Stimulated activated CD4-positive, alpha-beta T cell treated with anti-CD3 and anti-CD28 coated beads, Interleukin-1b, Interleukin-23, amount 100 ng/mL, for 24 hours (primary cell): ENCODE measurements at regions not wholly inside any gene's neighbourhood (a gene's known extent, or its start where the extent isn't known, plus 50 kb on each side); places are given as distances from the start of the nearest gene placed in this dataset.
"Not testable (repeated sequence)": the region's sequence is repeated elsewhere in the genome, so short reads cannot be mapped to it uniquely, and the experiment has no call there.

Source experiments
- DNase-seq, 4 experiments: peaks; one replicate each; pipeline ENCODE4 v3.0.0-alpha.2; 2020; ENCODE audit warnings: low read depth in 4 of 4, low spot score in 1 of 4

GRCh38 chr1:222074317-222074716, 332.4 kb upstream of the DUSP10 start:
- DNase-seq = no peak

- DNase-seq = no peak
Observed at GRCh38 chr1:222073307-222073995, 331.6 kb upstream of the DUSP10 start.

GRCh38 chr1:222071387-222071786, 329.5 kb upstream of the DUSP10 start:
- no peak for DNase-seq

GRCh38 chr1:222068937-222069336, 327.0 kb upstream of the DUSP10 start:
- no peak for DNase-seq

- no peak for DNase-seq
Observed at GRCh38 chr1:222068101-222068500, 326.2 kb upstream of the DUSP10 start.

- no peak for DNase-seq
Observed at GRCh38 chr1:222066539-222066938, 324.6 kb upstream of the DUSP10 start.

- DNase-seq = no peak
Observed at GRCh38 chr1:222065234-222065633, 323.3 kb upstream of the DUSP10 start.

GRCh38 chr1:222064388-222065211, 322.7 kb upstream of the DUSP10 start:
- no peak for DNase-seq

GRCh38 chr1:222062640-222063039, 320.8 kb upstream of the DUSP10 start:
- DNase-seq = no peak

- DNase-seq = no peak
Observed at GRCh38 chr1:222061711-222062359, 319.9 kb upstream of the DUSP10 start.

- no peak for DNase-seq
Observed at GRCh38 chr1:222060210-222060916, 318.5 kb upstream of the DUSP10 start.

GRCh38 chr1:222058249-222058648, 316.4 kb upstream of the DUSP10 start:
- DNase-seq = no peak

GRCh38 chr1:222057162-222057561, 315.3 kb upstream of the DUSP10 start:
- no peak for DNase-seq

- no peak for DNase-seq
Observed at GRCh38 chr1:222054416-222054815, 312.5 kb upstream of the DUSP10 start.

GRCh38 chr1:222053790-222054294, 312.0 kb upstream of the DUSP10 start:
- no peak for DNase-seq

GRCh38 chr1:222051311-222051710, 309.4 kb upstream of the DUSP10 start:
- DNase-seq = not testable (repeated sequence)

GRCh38 chr1:222049661-222050060, 307.8 kb upstream of the DUSP10 start:
- DNase-seq = not testable (repeated sequence)

- no peak for DNase-seq
Observed at GRCh38 chr1:222049176-222049575, 307.3 kb upstream of the DUSP10 start.

- DNase-seq = no peak
Observed at GRCh38 chr1:222048094-222048595, 306.3 kb upstream of the DUSP10 start.

GRCh38 chr1:222047366-222047765, 305.5 kb upstream of the DUSP10 start:
- DNase-seq = no peak

- DNase-seq = no peak
Observed at GRCh38 chr1:222046684-222047263, 304.9 kb upstream of the DUSP10 start.
